ENCODE measurements at regions not wholly inside any gene's neighbourhood (a gene's known extent, or its start where the extent isn't known, plus 50 kb on each side); places are given as distances from the start of the nearest gene placed in this dataset.

DNA sequence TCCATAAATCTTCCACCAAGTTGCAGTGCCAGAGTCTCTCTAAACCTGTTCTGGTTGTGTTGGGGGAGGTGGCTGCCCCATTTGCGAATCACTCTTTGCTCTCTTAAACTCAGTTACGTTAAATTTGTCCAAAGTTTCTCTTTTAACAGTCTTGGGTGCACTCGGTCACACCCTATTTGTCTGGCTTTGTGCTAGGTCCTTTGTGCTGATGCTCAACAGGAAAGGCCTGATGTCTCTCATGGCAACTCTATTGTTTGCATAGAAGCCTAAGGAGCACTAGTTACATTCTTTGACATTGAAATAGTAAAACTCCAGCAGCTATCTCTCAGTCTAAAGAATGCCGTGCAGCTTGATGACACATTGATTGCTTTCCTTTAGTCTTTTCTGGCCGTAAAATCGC lies 105.1 kb downstream of the TRMT11 start:
- DNase-seq: no peak

DNA sequence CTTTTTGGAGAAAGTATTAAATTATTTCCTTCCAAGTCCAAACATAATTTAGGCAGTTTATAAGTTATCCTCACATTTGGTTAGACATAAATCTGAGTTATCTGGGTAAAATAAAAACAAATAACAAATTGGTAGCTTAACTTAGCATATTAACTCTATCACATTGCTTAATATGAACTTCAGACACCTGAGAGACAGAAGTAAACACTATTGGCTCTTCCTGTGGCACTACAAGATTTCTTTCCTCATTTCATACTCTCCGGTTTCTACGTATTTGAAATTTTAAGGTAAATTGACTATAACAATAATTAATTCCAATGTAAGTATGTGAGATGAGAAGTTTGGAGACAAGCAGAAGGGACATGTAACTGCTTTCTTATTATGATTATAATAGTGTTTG lies 106.8 kb downstream of the TRMT11 start:
- no peak for DNase-seq

DNA sequence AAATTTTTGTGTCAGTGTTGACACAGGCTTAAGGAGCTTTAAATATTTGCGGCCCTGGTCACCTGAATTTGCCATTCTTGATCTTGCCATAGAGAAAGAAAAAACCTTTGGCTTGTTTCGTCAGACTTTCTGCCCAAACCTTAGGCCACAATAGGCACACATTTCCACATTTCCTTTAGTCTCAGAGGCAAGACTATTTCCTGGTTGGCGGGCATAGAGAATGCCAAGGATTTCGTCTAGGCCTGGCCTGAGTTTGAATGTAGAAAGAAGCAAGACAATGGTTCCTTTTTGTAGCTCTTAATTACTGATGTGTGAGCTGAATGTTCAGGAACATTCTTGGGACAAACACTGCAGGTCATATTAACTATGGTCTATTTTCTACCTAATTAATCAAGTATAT lies 108.1 kb downstream of the TRMT11 start:
- peak; percentile 56 to 67 for DNase-seq

DNA sequence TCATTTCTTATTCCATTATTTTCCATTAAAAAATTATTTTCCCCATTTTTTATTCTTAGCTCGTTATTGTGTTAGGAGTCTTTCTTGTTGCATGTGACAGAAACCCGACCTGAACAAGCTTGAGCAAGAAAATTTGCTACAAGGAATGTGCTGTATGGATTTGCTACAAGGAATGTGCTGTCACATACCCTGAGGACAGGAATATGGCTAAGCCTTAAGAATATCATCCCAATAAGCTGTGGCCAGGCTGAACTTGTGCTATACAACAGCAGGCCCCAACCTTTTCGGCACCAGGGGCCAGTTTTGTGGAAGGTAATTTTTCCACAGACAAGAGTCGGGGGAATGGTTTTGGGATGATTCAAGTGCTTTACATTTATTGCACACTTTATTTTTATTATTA lies 114.0 kb downstream of the TRMT11 start:
- no peak for DNase-seq

DNA sequence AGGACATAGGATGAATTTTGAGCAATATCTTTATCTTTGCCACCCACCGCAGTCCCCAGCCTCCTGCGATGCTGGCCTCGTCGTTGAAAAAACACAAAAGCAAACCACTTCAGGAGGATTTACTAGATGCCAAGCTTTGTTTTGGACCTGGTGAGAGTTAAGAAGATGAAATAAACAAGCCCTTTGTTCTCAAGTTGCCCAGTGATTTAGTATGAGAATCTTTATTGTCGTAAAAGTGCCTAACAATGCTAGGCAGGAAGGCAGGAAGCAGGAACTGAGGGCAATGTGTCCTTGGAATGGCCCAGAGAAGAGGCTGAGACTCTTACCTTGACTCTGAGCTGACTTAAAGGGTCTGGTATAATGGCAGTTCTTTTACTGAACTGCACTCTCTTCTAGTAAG lies 116.0 kb downstream of the TRMT11 start:
- no peak for DNase-seq

DNA sequence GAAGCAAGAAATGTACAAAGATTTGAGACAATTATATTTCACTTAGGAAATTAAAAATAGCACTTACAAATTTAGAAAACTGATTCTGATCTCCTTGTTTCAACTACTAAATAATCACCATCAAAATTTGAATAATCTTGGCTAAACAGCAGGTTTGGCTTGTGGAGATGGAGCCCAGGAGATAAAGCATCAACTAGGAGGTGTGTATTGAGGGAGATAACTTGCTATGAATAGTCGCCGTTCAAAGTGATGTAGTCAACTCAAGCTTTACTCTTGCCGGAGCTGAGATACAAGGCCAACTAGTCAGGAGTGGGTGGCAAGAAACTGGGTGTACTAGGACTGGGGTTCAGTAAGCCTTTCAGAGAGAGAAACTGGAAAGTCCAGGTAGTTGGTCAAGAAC lies 117.7 kb downstream of the TRMT11 start:
- DNase-seq: no peak

DNA sequence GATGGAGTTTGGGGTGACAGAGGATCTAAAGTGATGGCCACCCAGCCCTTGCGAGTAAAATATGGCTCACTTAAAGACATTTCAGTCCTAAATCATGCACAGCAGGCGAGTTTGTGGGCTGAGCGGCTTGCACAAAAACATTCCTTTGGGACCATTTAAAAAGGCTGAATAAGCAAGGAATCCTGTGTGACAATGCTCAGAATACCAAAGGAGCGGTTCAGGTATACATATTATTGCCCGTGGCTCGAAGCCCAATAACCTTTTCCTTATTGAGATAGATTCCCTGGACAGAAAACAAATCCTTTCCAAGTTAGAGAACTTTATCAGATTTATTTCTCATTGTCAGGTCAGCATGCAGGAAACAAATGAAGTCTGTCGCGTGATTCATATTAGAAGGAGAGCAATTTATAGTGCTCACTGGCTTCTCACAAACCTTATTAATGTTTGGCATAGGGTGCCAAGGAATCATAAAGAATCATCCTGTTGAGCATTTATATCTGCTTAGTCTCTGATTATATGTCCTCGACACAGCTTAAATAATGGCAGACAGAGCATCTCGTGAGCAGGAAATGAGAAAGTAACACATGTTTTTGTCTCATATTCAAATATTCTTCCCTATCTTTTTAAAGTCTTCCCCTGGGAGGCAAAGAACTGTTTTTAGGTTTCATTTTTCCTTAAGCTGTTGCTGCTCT lies 121.3 kb downstream of the TRMT11 start:
- DNase-seq: no peak

DNA sequence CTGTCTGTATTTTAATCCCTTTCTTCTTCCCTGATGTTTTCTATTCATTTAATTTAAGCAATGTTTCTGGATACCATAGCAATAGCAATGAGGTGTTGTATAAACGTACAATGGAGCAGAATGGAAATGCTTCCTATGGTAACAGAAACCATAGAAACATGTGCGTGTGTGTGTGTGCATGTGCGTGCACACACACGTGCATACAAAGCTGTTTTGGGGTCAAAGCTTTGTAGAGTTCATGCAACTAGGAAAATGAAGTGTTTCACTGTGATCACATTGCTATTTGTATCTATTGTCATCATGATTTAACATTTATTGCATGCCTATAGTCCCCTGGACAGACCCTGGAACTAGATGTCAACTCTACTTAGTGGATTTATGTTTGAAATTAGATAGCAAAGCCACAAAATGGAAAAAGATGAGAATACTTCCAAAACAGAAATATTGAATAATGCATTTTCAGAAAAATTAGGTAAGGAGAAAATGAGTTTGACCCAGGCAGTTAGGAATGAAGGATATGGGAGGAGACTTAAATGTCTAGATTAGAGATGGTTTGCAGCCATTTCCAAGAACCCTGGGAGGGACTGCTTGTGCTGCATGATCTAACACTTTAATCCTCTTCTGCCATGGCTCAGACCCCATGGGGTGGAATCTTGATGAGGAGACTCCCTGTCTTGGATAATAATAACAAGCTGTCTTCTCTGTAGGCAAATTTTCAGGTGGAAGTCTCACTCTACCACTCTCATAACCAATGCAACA lies 124.4 kb downstream of the TRMT11 start:
- no peak for DNase-seq

DNA sequence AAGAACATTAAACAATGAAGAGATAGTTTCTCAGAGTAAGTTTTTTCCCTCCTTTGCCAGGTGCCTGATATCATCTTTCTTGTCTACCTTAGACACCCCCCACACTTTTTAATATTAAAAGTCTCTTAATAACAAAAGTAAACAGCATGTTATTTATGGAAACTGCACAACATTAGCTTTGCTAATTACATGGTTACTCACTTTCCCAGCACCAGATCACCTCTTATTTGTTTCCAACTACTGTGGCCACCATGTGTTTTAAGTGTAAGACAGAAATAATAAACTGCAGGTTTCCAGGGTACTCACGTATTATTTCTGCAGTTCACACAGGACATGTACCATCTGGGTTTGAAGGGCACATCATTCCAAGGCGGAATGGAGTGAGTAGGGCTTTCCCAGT lies 125.0 kb downstream of the TRMT11 start:
- DNase-seq: no peak

DNA sequence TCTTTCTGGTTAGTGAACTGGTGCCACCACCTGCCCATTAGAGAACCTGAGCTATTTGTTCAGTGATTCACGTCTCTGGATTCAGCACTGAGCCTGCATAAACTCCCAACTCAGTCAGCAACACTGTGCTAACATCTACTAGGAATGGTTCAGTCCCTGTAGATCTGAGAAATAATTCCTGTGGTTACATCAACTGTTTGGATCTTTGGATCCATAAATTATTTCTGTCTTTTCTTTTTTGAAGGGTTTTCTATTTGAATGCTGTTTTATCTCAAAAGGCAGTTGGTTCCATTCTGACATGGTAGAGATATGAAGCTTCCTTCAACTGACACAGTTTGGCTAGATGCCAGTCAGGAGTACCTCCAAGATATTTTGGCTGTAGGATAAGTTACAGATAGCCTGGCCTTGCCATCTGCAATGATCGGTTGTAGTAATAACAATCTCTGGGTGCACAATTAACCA lies 125.9 kb downstream of the TRMT11 start:
- no peak for DNase-seq

DNA sequence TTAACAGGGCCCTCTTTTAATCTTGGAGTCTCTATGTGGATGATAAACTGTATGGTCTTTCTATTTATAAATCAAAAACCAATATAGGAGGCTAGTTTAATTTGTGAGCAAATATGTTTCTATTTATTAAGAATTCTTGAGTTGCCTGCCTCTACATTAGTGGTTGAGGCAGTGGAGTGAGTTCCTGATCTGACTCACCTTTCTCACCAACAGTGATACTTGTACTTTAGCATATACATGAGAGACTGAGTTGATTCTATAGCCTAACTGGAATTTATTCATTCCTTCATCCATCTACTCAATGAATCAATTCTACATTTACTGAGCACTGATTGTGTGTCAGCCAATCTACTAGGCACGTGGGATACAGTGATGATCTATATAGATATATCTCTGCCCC lies 126.9 kb downstream of the TRMT11 start:
- DNase-seq: no peak

DNA sequence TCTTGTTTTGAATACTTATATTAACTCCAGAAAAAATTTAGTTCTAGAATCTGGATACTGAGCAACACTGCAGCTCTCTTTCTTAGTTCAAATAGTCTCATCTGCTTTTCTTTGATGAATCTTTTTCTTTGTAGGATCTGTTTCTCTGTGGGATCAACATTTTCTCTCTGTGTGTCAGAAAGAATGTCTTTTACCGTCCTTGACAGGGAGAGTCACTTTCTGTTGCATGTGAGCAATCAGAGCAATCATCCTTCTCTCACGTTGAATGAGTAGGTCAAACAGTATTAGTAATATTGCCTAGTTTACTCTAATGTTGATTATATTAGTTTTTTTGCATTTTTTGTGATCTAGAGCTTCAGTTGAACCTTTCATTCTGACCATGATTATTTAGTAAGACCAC lies 130.9 kb downstream of the TRMT11 start:
- DNase-seq: no peak

DNA sequence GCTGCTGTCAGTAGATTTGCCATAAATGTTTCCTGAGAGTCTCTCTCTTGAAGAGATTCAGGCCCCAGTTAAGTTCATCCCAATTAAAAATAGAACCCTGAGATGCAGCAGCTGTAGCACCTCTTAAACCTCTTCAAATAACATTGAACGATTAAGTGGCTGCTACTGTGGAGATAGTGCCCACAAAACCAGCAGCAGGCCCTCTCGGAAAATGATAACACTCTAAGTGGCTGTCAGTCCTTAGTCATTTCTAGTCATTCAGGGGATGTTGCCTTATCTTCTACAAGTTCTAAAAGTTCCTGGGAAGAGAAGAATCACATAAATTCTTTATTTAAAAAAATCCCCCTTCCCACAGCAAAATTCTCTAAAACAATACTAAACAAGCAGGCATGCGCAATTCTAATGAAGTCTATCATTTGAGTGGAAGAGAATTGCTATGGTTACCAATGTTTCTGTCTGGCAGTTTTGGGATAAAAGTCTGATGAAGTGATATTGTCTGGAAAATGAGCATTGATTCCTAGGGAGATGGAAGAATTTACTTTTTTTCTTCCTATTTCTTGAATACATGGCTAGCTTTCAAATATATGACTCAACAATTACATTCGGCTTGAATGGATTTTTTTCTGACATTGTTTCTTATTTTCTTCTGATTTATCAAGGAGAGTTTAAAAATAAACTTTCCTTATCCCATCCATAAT lies 131.9 kb downstream of the TRMT11 start:
- no peak for DNase-seq

DNA sequence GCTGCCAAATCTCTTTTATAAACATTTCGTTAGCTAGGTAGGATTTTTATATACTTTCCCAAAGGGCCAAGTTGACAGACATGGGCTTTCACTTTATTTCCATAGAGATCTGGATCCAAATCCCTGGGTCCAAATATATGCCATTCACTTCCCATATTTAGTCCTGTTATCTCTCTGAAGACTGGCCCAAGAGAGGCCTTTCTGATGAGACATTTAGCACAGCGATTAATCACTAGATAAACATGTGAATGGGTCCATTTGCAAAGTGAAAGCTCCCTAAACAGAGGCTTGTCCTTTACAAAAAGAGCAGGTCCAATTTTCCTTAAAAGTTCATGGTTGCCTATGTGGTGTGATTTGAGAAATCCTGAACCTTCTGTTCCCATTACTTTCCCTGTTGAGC lies 132.6 kb downstream of the TRMT11 start:
- no peak for DNase-seq

DNA sequence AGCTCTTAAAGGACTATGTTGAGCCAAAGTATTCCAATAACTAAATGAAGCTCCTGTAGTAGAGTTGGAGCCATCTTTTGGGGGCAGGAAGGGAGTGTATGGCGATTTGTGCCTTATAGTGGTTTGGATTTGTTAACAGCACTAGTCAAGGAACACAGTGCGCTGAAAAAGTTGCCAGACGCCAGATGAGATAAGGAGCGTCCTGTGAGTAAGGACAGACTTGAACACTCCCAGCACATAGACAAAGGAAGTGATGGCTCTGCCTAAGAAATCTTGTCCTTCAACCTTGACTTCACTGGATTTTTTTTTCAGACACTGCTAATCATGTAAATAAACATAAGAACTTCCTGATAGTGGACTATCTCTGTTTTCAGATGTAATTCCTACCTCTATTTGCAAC lies 136.9 kb downstream of the TRMT11 start:
- DNase-seq: no peak

DNA sequence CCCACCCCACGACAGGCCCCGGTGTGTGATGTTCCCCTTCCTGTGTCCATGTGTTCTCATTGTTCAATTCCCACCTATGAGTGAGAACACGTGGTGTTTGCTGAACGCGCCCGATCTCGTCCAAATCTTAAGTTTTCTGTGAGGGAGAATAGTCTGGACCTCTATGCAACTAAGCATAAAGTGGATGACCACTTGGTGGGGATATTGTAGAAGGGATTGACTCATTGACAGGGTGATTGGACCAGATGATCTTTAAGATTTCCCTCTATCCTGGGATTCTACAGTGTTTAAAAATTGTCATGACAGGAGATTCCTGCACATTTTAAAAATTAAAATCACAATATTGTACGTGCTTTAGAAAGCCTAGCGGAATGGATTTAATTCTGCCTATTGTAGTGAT lies 141.3 kb downstream of the TRMT11 start:
- peak; percentile 9 to 21 for DNase-seq

DNA sequence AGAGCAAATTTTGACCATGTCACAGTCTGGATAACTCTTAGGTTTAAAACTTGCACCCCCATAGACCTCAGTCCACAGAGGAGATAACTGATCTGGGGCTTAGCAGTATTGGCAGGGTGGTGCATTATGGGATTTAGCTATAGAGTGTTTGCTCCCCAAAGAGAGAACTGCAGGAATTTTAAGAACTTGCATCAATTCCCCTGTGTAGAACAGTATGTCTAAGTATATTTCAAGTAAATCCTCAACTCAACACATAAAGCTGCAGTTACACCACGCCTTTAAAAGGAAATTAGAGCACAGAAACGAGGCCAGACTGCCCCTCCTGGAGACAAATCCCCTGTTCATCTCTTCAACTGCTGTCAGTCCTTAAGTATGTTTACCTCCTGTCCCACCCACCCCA lies 144.9 kb downstream of the TRMT11 start:
- DNase-seq: no peak

DNA sequence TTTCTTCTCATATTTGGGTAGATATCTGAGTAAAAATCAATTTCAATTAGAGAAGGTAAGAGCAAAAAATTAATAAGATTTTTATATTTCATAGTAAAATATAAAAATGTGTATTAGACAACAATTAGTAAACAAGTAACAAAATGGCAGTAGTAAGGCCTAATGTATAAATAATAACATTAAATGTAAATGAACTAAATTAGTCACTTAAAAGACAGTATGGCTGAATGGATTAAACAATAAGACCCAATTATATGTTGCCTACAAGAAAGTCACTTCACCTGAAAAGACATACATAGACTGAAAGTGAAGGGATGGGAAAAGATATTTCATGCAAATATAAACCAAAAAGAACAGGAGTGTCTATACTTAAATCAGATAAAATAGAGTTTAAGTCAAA lies 147.6 kb downstream of the TRMT11 start:
- no peak for DNase-seq

DNA sequence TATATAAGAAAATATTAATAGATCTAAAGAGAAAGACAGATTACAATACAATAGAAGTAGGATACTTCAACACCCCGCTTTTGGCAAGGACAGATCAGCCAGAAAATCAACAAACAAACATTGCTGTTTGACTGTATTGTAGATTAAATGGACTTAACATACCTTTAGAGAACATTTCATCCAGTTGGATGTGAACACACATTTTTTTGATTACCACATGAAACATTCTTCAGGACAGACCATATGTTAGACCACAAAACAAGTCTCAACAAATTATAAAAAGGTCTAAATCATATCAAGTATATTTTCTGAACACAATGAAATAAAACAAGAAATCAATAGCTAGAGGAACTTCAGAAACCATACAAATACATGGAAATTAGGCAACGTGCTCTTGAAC lies 148.2 kb downstream of the TRMT11 start:
- no peak for DNase-seq

DNA sequence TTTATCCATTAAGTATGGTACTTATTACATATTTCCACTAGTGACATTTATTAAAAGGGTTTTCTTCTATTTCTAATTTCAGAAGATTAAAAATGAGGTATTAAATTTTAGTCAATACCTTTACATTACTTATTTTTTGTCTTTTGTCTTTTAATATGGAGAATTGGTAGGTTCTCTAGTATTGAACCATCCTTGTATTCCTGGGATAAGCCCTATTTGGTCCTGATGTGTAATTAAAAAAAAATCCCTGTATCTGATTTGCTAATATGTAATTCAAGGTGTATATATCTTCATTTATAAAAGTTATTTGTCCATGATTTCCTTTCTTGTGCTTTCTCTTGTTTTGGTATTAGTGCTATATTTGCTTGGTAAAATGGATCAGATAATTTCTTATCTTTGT lies 153.7 kb downstream of the TRMT11 start:
- DNase-seq: no peak

DNA sequence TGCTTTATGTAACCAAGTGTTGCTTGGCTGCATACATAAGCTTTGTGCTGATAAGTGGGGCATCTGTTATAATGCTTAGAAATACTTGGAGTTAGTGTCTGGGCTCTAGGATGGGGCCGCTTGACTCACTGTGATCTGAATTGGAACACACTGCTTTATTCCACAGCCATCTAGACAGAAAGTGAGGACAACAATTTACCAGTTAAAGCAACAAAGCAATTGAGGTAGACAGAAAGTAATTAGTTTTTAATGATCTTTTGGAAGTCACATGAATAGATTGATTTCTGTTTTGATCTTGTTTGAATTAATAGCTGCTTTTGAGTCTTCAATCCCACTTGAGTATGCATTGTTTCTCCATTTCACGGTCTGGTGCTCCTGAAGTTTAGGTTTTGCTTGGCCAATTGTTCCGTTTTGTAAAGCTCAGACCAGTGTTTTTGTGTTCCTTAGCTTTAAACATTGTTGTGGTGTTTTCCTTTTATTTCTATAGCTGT lies 157.5 kb downstream of the TRMT11 start:
- DNase-seq: no peak

DNA sequence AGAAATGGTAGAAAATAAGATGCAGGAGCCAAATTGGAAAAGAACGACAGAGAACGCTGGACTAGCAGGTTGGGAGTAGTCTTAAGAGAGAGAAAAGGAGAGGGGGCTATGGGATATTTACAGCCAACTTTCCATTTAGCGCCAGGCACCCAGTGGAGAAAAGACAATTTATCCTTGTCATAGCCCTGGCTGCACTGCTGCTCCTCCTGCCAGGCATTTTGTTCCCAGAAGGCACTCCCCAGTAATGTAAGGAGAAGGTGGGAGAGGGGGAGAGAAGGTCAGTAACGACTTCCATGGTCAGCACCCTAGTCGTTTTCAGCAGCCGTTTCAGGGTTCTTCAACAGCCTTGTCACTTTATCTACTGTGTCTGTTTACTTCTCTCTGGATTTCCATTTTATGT lies 159.0 kb downstream of the TRMT11 start:
- no peak for DNase-seq

DNA sequence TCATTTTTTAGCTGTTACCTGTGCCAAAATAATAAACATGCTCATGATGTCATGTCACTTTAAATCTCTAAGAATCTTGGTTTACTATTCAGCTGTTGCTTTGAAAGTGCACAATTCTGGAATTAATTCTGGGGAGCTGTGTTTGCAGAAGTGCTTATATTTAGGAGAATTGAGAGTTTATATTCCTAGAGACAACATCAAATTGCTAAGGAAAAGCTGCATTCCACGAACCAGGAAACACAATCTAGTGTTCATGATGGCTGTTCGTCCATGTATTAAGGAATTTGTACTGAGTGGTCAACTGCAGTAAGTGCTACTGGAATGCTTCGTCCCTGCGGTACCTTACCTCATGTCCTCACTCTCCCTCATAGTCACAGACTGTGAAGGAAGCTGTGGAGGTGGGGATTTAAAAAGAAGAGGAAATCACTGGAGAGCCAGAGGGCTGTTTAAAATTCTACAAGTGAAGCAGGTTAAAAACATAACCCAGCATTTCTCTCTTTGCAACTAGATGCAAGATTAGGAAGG lies 161.0 kb downstream of the TRMT11 start:
- DNase-seq: no peak

DNA sequence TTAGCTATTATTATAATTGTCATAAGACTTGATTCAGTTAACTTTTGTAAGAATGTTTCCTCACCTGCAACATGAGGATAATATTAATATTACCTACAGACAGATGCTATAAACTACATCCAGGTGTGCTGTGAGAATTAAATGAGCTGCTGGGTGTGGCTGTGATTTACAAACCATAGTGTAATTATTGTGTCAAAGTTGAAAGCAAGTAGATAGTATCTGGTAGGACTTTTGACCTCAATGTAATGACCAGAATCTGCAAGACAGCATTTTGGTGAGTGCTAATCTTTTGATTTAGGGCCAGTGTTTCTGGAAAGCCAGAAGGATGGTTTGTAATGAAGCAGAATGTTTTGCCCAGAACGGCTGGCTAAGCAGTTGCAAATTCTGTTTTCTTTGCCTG lies 162.5 kb downstream of the TRMT11 start:
- DNase-seq: no peak
